ENCODE measurements at regions not wholly inside any gene's neighbourhood (a gene's known extent, or its start where the extent isn't known, plus 50 kb on each side); places are given as distances from the start of the nearest gene placed in this dataset.

- H2AK9ac ChIP-seq (replicated peaks; ENCODE audit: low read depth, low read length, poor library complexity), result no peak overlapping the region
- H2AFZ ChIP-seq (replicated peaks; ENCODE audit: low read length, poor library complexity), result no peak overlapping the region
- no peaks in the 10 kb centered on the region for H3K36me3 ChIP-seq (ENCODE audit: control insufficient read depth, insufficient read depth, low read length)
- no peaks in the 10 kb centered on the region for H3K9me3 ChIP-seq (ENCODE audit: control insufficient read depth, insufficient read depth, low read length)
- H3K14ac ChIP-seq (replicated peaks; ENCODE audit: low read depth, low read length), result no peak overlapping the region
- TF ChIP-seq, protein P1, sequence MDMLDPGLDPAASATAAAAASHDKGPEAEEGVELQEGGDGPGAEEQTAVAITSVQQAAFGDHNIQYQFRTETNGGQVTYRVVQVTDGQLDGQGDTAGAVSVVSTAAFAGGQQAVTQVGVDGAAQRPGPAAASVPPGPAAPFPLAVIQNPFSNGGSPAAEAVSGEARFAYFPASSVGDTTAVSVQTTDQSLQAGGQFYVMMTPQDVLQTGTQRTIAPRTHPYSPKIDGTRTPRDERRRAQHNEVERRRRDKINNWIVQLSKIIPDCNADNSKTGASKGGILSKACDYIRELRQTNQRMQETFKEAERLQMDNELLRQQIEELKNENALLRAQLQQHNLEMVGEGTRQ (IDR thresholded peaks at IDR 0.05; ENCODE audit: low read depth, low read length), result no peak
- TF ChIP-seq CEBPB (IDR thresholded peaks at IDR 0.05; ENCODE audit: low read depth, low read length) (no peak), NFE2L2 (IDR thresholded peaks at IDR 0.05; ENCODE audit: low read depth, low read length) (no peak), BHLHE40 (IDR thresholded peaks at IDR 0.05; ENCODE audit: low read depth, low read length) (no peak)
- H3K23ac ChIP-seq (ENCODE audit: low read depth, low read length), result no peak overlapping the region
- no peaks in the 10 kb centered on the region for H3K4me1 ChIP-seq (ENCODE audit: control insufficient read depth, insufficient read depth, low read length)
- no peak overlapping the region for H3K56ac ChIP-seq (ENCODE audit: extremely low read depth, insufficient read depth, low read length)
- CTCF ChIA-PET, result no interaction called here
- no peak overlapping the region for H2BK120ac ChIP-seq (ENCODE audit: low read depth, low read length)
- H3K9ac ChIP-seq (ENCODE audit: low read depth, low read length), result no peak overlapping the region
- no peak overlapping the region for H3K4me2 ChIP-seq (ENCODE audit: low read depth, low read length)
- no peak overlapping the region for H2BK5ac ChIP-seq (ENCODE audit: low read depth, low read length, poor library complexity, severe bottlenecking)
- no peaks in the 10 kb centered on the region for H4K20me1 ChIP-seq (ENCODE audit: insufficient read depth, low read length)
- no peak for DNase-seq
- intact Hi-C loops (cut with micrococcal nuclease), result no loop called here
- no TSS peak for BruUV-seq (replicated peaks)
- no CpG with 5 or more reads among the region's 2 CpGs for WGBS, 2 experiments (ENCODE audit: extremely low coverage in 2 of 2, insufficient read length in 1 of 2)
- no peak overlapping the region for H2BK20ac ChIP-seq (ENCODE audit: low read depth, low read length)
- no peak overlapping the region for H3K18ac ChIP-seq (ENCODE audit: low read depth, low read length)
- H3K79me1 ChIP-seq (ENCODE audit: low read depth in 1 of 2, low read length in 2 of 2), result no peaks in the 10 kb centered on the region
- H4K8ac ChIP-seq (ENCODE audit: low read depth in 2 of 2, low read length in 2 of 2), result no peak overlapping the region
- H3K9me1 ChIP-seq (ENCODE audit: insufficient read depth, low read length), result no peaks in the 10 kb centered on the region
- ATAC-seq (ENCODE audit: low read depth), result no peak
- POLR2A ChIA-PET (ENCODE audit: unreplicated experiment), result no interaction called here
- dilution Hi-C loops (cut with HindIII; ENCODE audit: low sequenced_read_pairs, unreplicated experiment), result no loop called here
- no peak overlapping the region for H2BK15ac ChIP-seq (ENCODE audit: low read depth, low read length)
- no peak overlapping the region for H3K4ac ChIP-seq (ENCODE audit: low read depth, low read length)
- no peaks in the 10 kb centered on the region for H3K27me3 ChIP-seq (ENCODE audit: control insufficient read depth, insufficient read depth, low read length)
- H4K5ac ChIP-seq (ENCODE audit: low read depth, low read length), result no peak overlapping the region
- no peak overlapping the region for H3K27ac ChIP-seq (ENCODE audit: insufficient read depth, low read length)
- H3K4me3 ChIP-seq (ENCODE audit: insufficient read depth, low read depth, low read length), result no peak overlapping the region
- H4K91ac ChIP-seq (ENCODE audit: insufficient read depth, low read depth, low read length), result no peak overlapping the region
- H2AK5ac ChIP-seq (ENCODE audit: low read depth, low read length), result no peak overlapping the region
- in situ Hi-C loops (cut with MboI; ENCODE audit: low sequenced_read_pairs), result no loop called here
Measured at GRCh38 chr21:25528515-25528914, 78.8 kb downstream of the MRPL39 start.

Data from IMR-90 (cell line).